ENCODE measurements at regions not wholly inside any gene's neighbourhood (a gene's known extent, or its start where the extent isn't known, plus 50 kb on each side); places are given as distances from the start of the nearest gene placed in this dataset.

GRCh38 chr4:129350834-129351721, 255.1 kb downstream of the C4orf33 start:
- DNase-seq (ENCODE audit: low read depth): no peak

DNA sequence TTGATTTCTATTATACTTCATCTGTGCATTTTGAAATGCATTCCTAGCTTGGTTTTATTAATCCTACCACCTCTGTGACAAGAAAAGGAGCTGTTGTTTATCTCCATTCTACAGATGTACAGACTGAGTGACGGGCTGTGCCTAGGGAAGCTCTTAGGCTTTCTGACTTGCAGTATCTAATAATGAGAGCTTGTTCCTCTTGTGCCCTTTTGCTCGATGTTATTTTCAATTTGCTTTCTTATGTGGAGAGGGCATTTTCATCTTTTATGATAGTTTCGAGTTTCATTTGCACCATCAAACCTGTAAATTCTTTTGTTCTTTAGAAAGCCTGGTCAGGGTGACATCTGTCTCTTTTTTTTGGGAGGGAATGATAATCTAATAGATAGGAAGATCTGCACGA, 256.5 kb downstream of the C4orf33 start:
- no peak for DNase-seq (ENCODE audit: low read depth)

GRCh38 chr4:129353490-129353889, 257.5 kb downstream of the C4orf33 start:
- no peak for DNase-seq (ENCODE audit: low read depth)

- DNase-seq (ENCODE audit: low read depth): no peak
Observed at GRCh38 chr4:129355031-129355430, 259.1 kb downstream of the C4orf33 start.

DNA sequence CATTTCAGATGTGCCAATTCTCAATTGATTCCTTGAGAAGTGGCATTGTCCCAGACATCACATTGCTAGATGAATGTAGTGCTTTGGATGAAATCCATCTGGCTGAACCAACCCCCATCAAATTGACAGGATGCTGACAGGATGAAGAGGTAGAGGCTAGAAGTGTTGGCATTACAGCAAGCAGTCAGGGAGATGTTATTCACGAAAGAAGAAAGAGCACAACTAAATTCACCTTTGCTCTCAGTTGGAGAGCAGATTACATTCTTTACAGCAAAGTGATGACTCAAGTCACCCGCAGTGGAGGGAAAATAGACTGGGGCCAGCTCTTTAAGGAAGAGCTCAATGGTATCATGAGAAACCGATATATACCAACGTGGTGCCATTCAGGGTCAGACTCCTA, 259.6 kb downstream of the C4orf33 start:
- DNase-seq (ENCODE audit: low read depth): peak; percentile 35

DNA sequence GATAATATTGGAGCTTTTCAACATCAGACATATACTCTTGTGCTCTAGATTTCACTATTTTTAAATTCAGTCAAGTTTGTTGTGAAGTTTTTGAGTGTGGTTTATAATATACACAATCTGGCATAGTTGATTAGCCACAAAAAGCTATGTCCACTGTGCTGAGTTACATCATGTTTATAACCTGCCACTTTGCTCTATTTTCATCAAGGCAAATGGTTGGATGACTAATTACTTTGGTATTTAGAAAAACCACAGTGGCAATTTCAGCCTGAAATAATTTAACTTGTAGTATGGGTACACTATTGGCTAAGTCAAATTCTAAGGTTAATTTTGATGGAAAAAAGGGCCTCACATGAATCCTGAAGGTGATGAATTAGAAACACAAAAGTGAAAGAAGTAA, 262.6 kb downstream of the C4orf33 start:
- DNase-seq (ENCODE audit: low read depth): peak; percentile 90

DNA sequence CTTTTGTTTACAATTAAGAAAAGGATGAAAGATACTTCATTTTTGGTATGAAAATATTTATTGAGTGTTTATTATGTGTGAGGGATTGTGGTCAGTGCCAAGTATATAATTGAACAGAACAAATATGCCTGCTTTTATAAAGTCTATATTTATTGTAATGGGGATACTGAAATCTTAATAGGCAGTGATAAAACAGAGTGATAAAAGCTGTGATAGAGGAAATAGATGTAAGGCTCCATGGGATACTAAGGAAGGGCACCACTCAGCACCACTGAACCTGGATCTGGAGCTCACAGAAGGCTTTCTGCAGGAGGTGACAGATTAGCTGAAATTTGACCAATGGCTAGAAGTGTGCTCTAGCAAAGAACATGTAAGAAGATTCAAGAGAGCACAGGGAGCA, 263.5 kb downstream of the C4orf33 start:
- DNase-seq (ENCODE audit: low read depth): no peak

- peak; percentile 64 for DNase-seq (ENCODE audit: low read depth)
Observed at GRCh38 chr4:129362691-129363274, 266.8 kb downstream of the C4orf33 start.

GRCh38 chr4:129364747-129365452, 268.9 kb downstream of the C4orf33 start:
- no peak for DNase-seq (ENCODE audit: low read depth)

- DNase-seq (ENCODE audit: low read depth): peak; percentile 44
Observed at GRCh38 chr4:129369361-129370010, 273.5 kb downstream of the C4orf33 start.

DNA sequence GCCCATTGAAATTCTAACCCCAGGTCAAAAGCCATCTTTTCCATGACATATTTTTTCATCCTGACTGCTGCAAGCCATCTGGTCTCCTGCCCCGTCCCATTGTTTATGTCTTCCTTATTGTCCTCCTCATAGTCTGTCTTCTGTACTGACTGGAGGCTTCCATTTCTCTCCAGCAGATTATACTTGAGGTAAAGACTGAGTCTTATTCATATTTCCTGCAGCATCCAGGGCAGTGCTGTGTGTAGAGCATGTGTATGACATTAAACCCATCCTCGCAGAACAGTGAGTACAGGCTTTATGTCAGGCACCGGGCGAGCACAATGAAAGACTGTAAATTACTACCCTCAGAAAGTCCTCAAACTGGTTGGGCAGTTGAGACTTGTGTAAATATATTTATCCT, 275.1 kb downstream of the C4orf33 start:
- no peak for DNase-seq (ENCODE audit: low read depth)

- DNase-seq (ENCODE audit: low read depth): no peak
Observed at GRCh38 chr4:129371926-129372325, 276.0 kb downstream of the C4orf33 start.

DNA sequence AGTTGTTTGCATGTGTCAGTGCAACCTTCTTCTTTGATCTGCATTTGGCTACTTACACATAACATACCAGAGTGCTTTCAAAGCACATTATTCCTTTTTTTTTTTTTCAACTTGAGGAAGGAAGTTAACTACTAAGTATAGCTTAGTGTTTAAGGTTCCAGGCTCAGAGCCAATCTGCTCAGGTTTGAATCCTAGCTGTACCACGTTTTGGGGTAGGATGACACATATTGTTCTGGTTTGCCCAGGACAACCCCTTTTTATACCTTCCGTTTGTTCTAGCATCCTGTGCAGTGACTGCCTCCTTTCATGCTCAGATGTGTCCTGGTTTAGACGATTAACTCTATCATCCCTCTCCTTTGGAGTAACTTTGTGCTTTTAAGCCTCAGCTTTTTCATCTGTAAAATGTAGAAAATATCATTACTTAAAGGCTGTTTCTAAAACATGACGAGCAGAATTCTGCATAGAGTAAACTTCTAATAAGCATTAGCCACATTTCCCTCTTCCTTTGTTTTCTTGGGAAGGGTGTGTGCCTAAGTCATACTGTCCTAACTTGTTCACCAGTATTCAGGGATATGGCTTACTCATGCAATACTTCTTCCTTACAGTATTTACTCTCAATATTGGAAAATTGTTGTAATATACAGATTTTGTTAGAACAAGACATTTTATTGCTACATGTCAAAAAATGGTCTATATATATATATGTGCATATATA, 281.3 kb downstream of the C4orf33 start:
- DNase-seq (ENCODE audit: low read depth): no peak

DNA sequence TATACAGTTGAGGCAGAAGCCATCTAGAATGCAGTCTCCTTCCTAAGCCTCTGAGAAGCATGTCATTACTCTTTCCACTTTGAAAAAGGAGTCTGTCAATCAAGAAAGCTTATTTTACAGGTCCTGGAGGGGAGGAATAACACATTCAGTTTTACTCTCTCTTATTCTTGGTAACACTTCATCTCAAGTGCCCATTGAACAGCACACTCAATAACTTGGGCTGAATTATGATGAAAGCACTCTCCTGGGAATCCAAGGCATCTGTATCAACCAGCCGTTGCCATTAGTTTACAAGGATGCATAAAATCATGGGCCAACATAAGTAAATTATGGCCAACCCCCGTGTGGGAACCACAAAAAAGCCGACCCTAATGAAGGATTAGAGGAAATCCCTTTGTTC, 282.4 kb downstream of the C4orf33 start:
- DNase-seq (ENCODE audit: low read depth): no peak

- no peak for DNase-seq (ENCODE audit: low read depth)
Observed at GRCh38 chr4:129379429-129379828, 283.5 kb downstream of the C4orf33 start.

- no peak for DNase-seq (ENCODE audit: low read depth)
Observed at GRCh38 chr4:129384974-129385373, 289.0 kb downstream of the C4orf33 start.

DNA sequence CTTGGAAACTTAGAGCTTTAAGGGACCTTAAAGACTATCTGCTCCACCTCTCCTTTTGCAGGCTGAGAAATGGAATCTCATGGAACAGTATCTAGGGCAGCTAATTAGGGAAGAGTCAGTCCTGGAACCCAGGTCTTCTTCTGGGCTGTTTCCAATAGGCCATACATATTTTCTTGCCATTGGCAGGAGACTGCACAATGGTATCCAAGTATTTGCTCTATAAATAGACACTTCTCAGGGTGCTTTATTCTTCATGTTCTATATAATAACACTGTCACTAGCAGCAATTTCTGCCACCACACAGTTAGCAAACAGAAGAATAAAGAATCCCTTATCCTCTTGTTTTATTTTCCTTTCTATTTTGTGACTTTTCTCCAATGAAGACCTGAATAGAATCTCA, 291.7 kb downstream of the C4orf33 start:
- DNase-seq (ENCODE audit: low read depth): no peak

GRCh38 chr4:129393976-129394375, 298.0 kb downstream of the C4orf33 start:
- DNase-seq (ENCODE audit: low read depth): no peak

- DNase-seq (ENCODE audit: low read depth): no peak
Observed at GRCh38 chr4:129394635-129395034, 298.7 kb downstream of the C4orf33 start.

DNA sequence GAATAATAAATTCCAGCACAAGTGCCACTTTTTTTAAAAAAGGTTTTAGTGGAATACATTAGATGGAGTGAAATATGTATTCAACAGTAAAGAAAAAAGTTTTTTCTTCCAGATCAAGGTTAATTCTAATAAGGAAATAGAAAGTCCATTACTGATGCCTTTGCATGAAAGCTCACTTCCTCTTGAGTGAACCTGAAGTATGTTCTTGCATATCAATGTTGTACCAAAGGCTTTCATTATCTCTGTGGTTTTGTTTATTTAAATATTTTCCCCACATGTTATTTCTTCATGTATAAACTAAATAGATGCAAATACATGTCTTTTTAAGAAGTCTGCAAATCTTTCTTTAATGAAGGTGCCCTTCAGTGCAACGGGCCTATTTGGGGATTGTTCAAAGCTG, 307.9 kb downstream of the C4orf33 start:
- DNase-seq (ENCODE audit: low read depth): no peak

- DNase-seq (ENCODE audit: low read depth): no peak
Observed at GRCh38 chr4:129410115-129410514, 314.2 kb downstream of the C4orf33 start.

- no peak for DNase-seq (ENCODE audit: low read depth)
Observed at GRCh38 chr4:129415004-129415403, 319.1 kb downstream of the C4orf33 start.
